ENCODE measurements at regions not wholly inside any gene's neighbourhood (a gene's known extent, or its start where the extent isn't known, plus 50 kb on each side); places are given as distances from the start of the nearest gene placed in this dataset.

- no peak for DNase-seq (ENCODE audit: low read depth in 4 of 4, low spot score in 3 of 4)
Observed at GRCh38 chr7:131010717-131011431, 276.9 kb upstream of the KLF14 start.

GRCh38 chr7:131011432-131011742 lies 277.4 kb upstream of the KLF14 start:
- DNase-seq (ENCODE audit: low read depth in 4 of 4, low spot score in 3 of 4): no peak

- DNase-seq (ENCODE audit: low read depth in 4 of 4, low spot score in 3 of 4): no peak
Observed at GRCh38 chr7:131011976-131012375, 278.0 kb upstream of the KLF14 start.

- no peak for DNase-seq (ENCODE audit: low read depth in 4 of 4, low spot score in 3 of 4)
Observed at GRCh38 chr7:131012477-131013031, 278.5 kb upstream of the KLF14 start.

GRCh38 chr7:131013716-131014115 lies 279.7 kb upstream of the KLF14 start:
- DNase-seq (ENCODE audit: low read depth in 4 of 4, low spot score in 3 of 4): no peak

- DNase-seq (ENCODE audit: low read depth in 4 of 4, low spot score in 3 of 4): no peak
Observed at GRCh38 chr7:131014906-131015656, 281.1 kb upstream of the KLF14 start.

GRCh38 chr7:131015657-131015958 lies 281.6 kb upstream of the KLF14 start:
- no peak for DNase-seq (ENCODE audit: low read depth in 4 of 4, low spot score in 3 of 4)

- no peak for DNase-seq (ENCODE audit: low read depth in 4 of 4, low spot score in 3 of 4)
Observed at GRCh38 chr7:131016230-131016629, 282.2 kb upstream of the KLF14 start.

GRCh38 chr7:131019351-131019750 lies 285.3 kb upstream of the KLF14 start:
- no peak for DNase-seq (ENCODE audit: low read depth in 4 of 4, low spot score in 3 of 4)

GRCh38 chr7:131020759-131021261 lies 286.8 kb upstream of the KLF14 start:
- DNase-seq (ENCODE audit: low read depth in 4 of 4, low spot score in 3 of 4): no peak

GRCh38 chr7:131021460-131021859 lies 287.5 kb upstream of the KLF14 start:
- DNase-seq (ENCODE audit: low read depth in 4 of 4, low spot score in 3 of 4): no peak

- DNase-seq (ENCODE audit: low read depth in 4 of 4, low spot score in 3 of 4): no peak
Observed at GRCh38 chr7:131021902-131022301, 287.9 kb upstream of the KLF14 start.

GRCh38 chr7:131026297-131027000 lies 292.4 kb upstream of the KLF14 start:
- no peak for DNase-seq (ENCODE audit: low read depth in 4 of 4, low spot score in 3 of 4)

- no peak for DNase-seq (ENCODE audit: low read depth in 4 of 4, low spot score in 3 of 4)
Observed at GRCh38 chr7:131027287-131027773, 293.3 kb upstream of the KLF14 start.

- DNase-seq (ENCODE audit: low read depth in 4 of 4, low spot score in 3 of 4): no peak
Observed at GRCh38 chr7:131028295-131028694, 294.3 kb upstream of the KLF14 start.

GRCh38 chr7:131029002-131029401 lies 295.0 kb upstream of the KLF14 start:
- no peak for DNase-seq (ENCODE audit: low read depth in 4 of 4, low spot score in 3 of 4)

- DNase-seq (ENCODE audit: low read depth in 4 of 4, low spot score in 3 of 4): no peak
Observed at GRCh38 chr7:131031099-131031868, 296.4 kb upstream of the MKLN1 start.

GRCh38 chr7:131032786-131033185 lies 294.9 kb upstream of the MKLN1 start:
- no peak for DNase-seq (ENCODE audit: low read depth in 4 of 4, low spot score in 3 of 4)

- DNase-seq (ENCODE audit: low read depth in 4 of 4, low spot score in 3 of 4): no peak
Observed at GRCh38 chr7:131034166-131034881, 293.4 kb upstream of the MKLN1 start.
